GM21717 (cell line): ENCODE measurements at regions not wholly inside any gene's neighbourhood (a gene's known extent, or its start where the extent isn't known, plus 50 kb on each side); places are given as distances from the start of the nearest gene placed in this dataset.
"Not testable (repeated sequence)": the region's sequence is repeated elsewhere in the genome, so short reads cannot be mapped to it uniquely, and the experiment has no call there.

Experiments used
- ATAC-seq: cut with Tn5 transposase; IDR thresholded peaks from one replicate; pipeline ENCODE4 v1.9.1; 2021; ENCODE audit warnings: mild to moderate bottlenecking, moderate library complexity; ENCODE audit not compliant: unreplicated experiment

DNA sequence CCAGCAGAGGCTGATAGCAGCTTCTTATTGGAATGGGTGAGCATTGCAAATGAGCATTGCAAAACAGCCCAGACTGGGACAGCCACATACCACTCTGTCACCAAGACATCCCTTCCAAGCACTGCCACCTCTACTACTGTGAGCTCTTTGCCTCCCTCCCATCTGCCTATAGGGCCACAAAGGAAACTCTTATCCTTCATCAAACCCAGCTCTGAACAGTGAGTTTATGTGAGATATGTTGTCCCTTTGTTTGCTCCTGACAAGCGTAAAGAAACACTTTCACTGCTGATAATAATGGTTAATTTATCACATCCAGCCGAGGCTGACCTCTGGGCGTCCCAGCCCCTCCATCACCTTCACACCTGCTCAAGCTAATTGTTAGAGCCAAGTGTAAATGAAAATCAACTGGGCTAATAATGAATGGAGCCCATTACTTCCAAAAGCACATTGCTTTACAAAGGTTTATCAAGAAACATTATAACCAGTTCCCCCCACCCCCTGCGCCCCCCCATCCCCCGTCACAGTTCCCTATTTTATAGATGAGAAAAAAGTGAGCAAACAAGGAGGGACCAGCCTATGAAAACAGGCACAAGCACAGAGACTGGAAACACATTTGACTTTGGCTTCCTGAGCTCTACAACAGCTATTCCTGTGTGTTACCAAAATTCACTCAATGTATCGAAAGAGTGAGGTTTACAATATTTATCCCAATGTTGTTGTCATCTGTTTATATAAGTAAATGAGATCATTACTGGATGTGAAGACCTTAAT, 146.3 kb downstream of the ANXA2 start:
- no peak for ATAC-seq

DNA sequence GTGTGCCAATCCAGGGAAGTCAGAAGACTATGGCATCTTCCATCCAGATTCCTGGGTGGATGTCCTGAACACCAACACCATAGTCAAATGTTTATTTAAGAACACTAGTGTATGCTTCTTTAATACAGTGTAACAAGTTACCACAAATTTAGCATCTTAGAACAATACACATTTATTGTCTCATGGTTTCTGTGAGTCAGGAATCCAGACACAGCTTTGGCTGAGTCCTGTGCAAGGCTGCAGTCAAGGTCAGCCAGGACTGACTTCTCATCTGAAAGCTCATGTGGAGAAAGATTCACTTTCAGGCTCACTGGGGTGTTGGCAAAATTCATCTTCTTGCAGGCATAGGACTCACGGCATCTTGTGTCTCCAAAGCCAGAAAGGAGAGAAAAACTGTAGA, 143.4 kb downstream of the ANXA2 start:
- no peak for ATAC-seq

DNA sequence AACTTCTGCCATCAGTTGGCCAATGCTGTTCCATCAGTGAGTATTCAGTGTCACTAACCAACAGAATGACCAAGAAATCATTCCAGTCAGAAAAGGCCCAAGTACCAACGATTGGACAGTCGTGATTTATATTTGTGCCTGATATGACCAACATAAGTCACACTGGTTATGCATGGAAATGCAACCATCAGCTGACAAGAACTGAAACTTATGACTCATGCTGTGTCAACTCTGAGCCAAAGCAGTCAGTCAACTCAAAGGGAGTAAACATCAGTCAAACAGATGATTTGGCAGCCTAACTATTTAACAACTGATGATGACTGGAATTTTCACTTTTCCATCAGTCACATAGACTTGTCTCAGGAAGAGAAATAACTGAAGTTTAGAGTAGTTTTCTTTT, 142.4 kb downstream of the ANXA2 start:
- peak; percentile 93 for ATAC-seq

DNA sequence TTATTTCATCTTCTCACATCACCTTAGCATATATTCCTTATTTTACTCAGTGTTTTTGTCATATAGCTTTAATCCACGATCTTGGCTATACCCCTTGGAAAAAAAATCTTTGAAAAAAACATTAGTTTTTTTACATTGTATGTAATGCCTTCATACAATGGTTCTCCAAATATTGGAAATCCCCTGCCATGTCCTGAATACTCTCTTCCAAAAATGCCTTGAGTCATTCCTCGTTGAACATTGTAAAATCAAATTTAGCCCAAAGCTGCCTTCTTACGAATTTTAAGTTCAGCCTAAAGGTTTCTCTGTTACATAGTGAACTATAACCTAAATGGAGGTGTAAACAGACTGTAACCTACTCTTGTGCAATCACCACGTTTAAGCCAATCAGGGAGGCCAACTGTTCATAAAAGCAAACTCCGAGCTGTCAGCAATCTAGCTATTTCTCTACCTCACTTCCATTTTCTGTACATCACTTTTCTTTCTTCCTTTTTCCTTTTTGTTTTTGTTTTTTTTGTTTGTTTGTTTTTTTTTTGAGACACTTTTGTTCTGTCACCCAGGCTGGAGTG, 140.1 kb downstream of the ANXA2 start:
- no peak for ATAC-seq

DNA sequence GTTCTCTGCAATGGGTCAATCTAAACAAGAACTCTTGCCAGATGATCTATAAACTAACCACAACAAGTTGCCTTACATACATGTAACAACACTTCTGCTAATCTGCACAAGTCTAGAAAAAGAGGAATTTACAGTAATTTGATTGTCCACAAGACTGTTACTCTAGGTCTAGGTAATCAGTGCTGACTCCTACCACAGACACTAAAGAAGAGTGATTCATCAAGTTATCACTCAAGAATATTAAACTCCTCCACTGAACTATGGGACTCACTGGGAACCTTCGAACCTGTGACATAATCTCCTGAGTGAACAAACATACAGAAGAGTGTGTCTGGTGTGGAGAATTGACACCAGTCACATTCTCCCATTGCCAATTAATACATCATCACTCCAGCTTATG, 138.3 kb downstream of the ANXA2 start:
- no peak for ATAC-seq

DNA sequence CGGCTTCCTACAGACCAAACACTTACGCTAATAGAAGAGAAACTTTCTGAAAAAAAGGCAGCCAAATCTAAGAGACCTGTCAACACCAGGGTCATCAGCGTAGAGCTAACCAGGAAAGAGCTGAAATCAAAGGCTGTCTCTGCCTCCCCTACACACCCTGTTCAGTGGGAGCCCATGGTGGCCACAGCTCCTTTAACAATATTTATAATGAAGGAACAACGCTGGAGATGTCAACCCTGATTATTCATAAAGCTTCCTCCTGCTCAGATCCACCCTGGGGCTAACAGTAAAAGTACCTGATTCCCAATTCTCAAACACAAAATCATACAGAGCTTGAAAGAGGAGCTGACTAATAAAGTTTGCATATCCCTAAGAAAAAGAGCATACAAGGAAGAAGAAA, 133.7 kb downstream of the ANXA2 start:
- no peak for ATAC-seq

DNA sequence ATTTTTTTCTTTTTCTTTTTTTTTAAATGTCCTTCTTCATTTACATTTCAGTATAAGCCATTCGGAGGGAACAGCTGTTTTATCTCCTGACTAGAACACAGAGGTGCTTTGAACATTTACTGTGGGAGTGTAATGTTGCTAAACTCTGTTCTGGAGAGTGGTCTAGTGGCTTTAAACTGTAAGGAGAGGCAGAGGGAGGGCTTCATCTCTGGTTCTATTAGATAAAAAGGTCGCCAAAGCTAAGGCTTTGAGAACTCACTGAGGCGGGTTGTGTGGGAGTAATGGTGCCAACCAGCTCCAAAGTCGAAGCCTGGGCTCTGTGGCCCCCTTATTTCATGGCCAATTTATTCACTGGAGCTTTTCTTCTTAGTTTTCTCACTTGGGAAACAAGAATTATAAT, 133.2 kb downstream of the ANXA2 start:
- no peak for ATAC-seq

DNA sequence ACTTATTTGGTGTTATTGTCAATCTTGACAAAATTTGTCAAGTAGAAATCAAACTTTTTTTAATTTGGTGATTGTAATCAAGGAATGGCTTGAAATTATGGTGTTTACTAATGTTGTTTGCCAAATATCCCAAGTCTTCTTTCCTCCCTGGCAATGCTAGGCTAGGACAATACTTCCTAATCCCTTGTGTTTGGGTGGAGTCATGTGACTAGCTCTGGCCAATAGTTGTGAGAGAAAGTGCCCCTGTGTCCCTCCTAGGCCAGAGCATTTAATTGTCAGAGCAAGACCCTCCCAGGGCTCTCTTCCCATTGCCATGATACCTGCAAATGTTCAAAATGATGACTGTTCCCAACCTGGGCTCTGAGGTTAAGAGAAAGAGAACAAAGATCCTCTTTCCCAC, 132.7 kb downstream of the ANXA2 start:
- no peak for ATAC-seq

DNA sequence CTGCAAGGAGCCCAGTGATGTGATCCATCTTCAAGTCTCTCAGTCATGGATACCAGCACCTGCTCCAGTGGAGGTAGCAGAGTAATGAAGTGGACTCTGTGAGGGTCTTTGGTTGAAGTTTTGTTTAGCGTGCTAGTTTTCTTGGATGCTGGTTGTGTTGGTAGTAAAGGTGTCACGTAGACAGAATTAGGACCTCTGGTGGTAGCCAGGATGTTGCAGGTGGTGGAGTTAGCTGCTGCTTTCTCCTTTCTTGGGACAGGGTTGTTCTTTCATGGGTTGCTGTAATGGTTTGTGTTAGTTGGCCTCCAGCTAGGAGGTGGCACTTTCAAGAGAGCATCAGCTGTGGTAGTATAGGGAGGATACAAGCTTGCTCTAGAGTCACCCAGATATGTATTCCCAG, 125.2 kb downstream of the ANXA2 start:
- ATAC-seq: no peak

DNA sequence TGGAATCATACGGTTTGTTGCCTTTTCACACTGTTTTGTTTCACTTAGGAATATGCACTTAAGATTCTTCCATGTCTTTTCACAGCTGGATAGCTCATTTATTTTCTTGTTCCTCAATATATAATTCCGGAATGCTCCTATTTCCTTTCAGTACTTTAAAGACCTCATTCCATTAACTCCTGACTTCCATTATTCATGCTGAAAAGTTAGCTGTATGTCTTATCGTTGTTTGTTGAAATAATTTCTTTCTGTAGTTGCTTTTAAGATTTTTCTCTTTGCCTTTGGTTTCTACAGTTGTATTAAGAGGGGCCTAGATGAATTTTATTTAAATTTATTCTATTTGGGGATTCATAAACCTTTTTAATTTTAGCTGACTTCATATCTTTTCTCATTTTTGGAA, 122.2 kb downstream of the ANXA2 start:
- no peak for ATAC-seq

DNA sequence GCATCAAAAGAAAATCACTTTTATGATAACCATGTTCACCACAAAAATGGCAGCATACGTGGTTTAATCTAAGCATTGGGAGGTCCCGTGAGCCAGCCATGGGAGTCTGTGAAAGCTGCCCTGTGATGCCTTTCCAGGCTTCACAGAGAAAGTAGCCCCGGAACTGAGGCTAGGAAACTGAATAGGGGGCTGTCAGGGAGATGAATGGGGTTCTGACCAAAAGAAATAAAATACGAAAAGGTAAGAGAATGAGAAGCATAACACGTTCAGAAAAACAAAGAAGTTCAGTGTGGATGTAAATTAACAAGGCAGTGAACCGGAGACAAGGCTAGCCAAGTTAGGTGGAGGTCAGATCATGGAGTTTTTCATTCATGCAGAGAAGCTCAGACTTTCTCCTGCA, 118.9 kb downstream of the ANXA2 start:
- no peak for ATAC-seq

DNA sequence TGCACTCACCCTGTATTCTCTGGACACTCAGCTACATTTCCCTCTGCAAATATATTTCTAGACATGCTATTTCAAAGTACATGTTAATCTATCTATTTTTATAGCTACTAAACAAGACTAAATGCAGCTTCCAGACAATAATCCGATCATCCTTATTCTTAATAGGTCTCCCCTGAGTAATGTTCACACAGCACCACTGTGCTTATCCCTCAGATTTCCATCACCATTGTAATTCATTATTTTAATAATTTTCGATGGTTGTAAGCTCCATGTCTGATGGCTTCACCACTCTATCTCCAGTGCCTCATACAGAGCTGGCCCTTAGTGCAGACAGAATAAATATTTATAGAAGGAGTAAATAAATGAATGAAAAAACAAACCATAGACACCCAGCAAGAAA, 117.5 kb downstream of the ANXA2 start:
- ATAC-seq: no peak

DNA sequence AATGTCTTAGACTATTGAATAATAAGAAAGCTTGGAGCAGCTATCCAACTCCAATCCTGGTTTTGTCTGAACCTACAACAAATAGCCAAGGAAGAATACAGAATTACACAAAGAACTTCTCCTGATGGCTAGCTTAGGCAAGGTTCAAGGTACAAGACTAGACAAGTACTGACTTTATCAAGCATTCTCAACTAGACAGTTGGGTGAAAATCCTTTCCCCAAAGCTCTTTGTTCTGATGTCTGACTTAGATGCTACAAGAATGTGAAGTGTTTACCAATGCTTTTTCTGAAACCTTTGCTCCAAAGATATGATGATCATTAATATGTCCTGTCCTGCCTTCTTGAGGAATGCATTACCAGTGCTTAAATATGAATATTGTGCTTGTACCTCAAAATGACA, 113.8 kb downstream of the ANXA2 start:
- ATAC-seq: no peak

DNA sequence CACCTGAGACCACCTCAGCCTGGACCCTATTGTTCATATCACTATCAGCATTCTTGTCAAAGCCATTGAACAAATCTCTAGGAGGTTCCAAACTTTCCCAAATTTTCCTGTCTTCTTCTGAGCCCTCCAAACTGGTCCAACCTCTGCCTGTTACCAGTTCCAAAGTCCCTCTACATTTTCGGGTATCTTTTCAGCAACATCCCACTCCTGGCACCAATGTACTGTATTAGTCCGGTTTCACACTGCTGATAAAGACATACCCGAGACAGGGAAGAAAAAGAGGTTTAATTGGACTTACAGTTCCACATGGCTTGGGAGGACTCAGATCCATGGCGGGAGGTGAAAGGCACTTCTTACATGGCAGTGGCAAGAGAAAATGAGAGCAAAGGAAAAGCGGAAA, 101.9 kb downstream of the ANXA2 start:
- not testable (repeated sequence) for ATAC-seq

DNA sequence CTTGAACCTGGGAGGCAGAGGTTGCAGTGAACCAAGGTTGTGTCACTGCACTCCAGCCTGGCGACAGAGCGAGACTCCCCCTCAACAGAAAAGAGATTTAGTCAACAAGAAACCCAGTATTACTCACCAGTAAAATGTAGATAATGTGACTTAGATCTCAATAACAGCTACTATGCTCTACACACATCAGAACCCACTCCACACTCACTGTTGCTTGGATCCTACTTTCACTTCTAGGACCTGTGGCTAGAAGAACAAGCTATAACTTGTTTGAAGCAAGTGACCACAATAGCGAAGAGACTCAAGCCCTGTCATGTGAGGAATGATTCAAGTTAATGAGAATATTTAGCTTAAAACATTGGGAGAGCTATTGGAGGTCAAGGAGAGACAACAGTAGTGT, 100.7 kb downstream of the ANXA2 start:
- no peak for ATAC-seq
